LNCAP (cell line): ENCODE measurements at regions not wholly inside any gene's neighbourhood (a gene's known extent, or its start where the extent isn't known, plus 50 kb on each side); places are given as distances from the start of the nearest gene placed in this dataset.

ENCODE experiments used
- CTCF ChIP-seq: fragments of 450-650 bp; IDR thresholded peaks from 2 replicates; pipeline ENCODE4 v1.5.1; 2017; ENCODE audit warnings: mild to moderate bottlenecking

DNA sequence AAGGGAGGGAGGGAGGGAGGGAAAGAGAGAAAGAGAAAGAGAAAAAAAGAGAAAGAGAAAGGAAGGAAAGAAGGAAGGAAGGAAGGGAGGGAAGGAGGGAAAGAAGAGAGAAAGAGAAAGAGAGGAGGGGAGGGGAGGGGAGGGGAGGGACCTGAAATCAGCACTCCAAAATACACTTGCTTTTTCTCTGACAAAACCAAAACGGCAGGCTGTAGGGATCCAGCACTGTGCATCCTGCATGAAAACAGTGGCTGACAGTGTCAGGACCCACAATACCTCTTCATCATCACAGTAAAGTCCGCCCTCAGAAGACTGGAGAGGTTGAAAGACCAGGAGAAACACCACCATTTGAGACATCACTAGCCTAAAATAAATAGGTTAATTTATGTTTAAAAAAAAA lies 156.0 kb upstream of the SOD1 start:
- no peak for TF ChIP-seq CTCF

DNA sequence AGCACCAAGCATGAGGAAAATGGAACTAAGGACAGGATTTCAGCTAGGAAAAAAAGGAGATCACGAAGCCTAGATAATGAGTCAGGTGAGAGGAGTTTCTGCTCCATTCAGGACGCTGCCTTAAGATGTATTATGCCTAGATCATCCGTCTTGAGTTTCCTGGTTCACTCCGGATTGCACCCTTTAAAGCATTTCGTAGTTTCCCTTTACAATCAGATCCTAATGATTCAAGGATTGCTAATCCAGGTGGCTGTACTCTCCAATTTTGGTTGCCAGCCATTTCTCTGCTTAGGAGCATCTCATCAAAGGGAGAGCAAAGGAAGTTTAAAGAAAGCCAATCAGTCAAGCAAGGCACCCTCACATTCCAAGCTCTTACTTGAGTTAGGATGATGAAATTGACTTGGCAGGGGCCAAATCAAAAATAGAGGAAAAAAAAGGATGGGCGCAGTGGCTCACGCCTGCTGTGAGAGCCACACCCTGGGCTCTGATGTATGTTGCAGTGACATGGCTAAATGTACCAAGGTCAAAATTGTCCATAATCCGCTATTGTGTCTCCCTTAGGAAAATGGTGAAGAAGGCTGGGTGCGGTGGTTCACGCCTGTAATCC lies 156.9 kb upstream of the SOD1 start:
- no peak for TF ChIP-seq CTCF

DNA sequence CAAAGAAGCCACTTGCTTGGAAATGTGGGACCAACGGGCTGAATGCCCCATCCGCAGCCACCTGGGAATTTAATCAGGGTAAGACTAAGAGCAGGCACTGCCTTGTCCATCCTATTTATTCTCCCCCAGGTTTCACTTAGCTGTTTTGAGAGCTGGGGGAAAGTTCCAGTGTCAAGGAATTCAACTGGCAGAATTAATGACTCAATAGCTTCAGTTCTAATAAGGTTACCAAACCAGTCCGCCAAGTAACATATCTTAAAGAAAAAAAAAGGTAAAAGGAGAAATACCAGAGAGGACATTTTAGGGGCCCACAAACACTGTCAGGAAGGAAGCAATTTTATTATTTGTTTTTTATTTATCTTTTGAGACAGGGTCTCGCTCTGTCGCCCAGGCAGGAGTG lies 157.6 kb upstream of the SOD1 start:
- no peak for TF ChIP-seq CTCF

DNA sequence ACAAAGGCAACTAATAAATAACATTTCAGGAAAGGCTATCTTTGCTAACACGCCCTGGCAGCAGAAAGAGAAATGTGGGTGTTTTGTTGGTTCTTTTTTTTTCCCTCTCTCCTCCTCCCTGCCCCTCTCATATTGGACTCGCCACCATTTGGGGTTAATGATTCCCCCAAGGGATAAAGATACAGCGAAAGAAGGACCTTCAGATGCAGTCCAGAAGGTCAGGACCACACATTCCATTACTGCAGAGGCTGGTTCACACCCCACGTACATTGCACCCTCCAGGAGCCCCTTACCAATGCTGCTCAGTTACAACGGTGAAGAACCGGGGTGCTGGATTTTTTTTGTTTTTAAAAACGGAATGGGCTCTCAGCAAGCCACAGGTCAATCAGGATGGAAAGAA lies 156.9 kb upstream of the TIAM1 start:
- no peak for TF ChIP-seq CTCF

- TF ChIP-seq CTCF = no peak
These were observed 156.0 kb upstream of the TIAM1 start for GRCh38 chr21:31500071-31500470.

- no peak for TF ChIP-seq CTCF
These were observed 154.9 kb upstream of the TIAM1 start for GRCh38 chr21:31498985-31499384.

DNA sequence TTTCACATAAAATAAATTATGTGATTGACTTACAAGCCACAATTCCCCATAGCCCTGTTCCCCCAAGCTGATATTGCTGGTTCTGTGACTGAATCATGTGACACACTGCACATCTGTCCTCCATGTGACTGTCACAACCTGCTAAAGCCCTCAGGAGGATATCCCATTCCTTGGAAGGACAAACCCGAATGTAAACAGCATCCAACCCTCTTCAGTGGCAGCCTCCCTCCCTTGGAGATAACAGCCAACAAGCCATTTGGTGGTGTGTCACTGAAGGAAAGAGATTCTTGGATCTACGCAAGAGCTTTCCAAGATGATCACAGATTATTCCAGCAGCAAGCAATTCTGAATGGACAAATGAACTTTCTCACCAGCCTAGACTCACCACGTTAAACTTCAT lies 153.9 kb upstream of the TIAM1 start:
- TF ChIP-seq CTCF = no peak

DNA sequence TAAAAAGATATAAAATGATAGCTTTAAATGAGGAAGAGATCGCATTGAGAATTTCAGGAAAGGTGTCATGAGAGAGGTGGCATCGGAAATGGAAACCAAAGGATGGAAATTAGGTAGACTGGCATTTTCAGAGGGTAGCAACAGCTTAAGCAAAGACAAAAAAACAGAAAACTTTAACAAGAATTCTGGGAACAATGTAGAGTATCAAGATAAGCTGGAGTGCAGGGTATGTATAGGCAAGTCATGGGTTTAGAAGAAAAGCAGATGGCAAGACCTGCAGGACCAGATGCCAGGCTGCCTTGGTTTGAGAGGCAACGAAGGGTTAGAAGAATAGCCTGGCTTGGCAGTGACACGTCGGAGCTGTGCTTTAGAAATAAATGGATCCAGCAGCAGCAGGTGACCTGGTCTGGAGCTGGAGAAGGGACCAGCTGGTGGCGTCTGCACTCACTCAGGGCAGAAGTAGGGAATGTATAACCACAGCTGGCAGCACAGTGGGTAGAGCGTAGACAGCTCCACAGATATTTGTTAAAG lies 149.4 kb upstream of the TIAM1 start:
- TF ChIP-seq CTCF = no peak
